Hepatocyte (in vitro differentiated cells): ENCODE measurements at regions not wholly inside any gene's neighbourhood (a gene's known extent, or its start where the extent isn't known, plus 50 kb on each side); places are given as distances from the start of the nearest gene placed in this dataset.
A peak's percentile ranks its signal among the peaks of the same experiment; 100 is the strongest.

Source experiments
- DNase-seq: peaks from one replicate; pipeline ENCODE4 v3.0.0-alpha.2; 2016; ENCODE audit warnings: low spot score
- H2AFZ ChIP-seq: fragments of 200-600 bp; sonication (generic); 2 replicates; pipeline ENCODE4 v1.6.0; 2016; ENCODE audit warnings: antibody characterized with exemption, mild to moderate bottlenecking
- H3K27ac ChIP-seq: fragments of 200-600 bp; sonication (generic); 2 replicates; pipeline ENCODE4 v1.5.1; 2016; ENCODE audit warnings: mild to moderate bottlenecking
- H3K27me3 ChIP-seq: fragments of 200-600 bp; sonication (generic); 2 replicates; pipeline ENCODE4 v1.6.1; 2016
- H3K36me3 ChIP-seq: fragments of 200-600 bp; sonication (generic); replicated peaks from 2 replicates; pipeline ENCODE4 v1.5.1; 2016; ENCODE audit warnings: low read depth; ENCODE audit not compliant: insufficient read depth
- H3K4me1 ChIP-seq: fragments of 200-600 bp; sonication (generic); 2 replicates; pipeline ENCODE4 v1.5.1; 2016; ENCODE audit warnings: mild to moderate bottlenecking, moderate library complexity; ENCODE audit not compliant: insufficient read depth
- H3K4me2 ChIP-seq: fragments of 200-600 bp; sonication (generic); 2 replicates; pipeline ENCODE4 v1.6.0; 2016
- H3K4me3 ChIP-seq: fragments of 200-600 bp; sonication (generic); 2 replicates; pipeline ENCODE4 v1.5.1; 2016; ENCODE audit warnings: mild to moderate bottlenecking
- H3K79me2 ChIP-seq: fragments of 200-600 bp; sonication (generic); 2 replicates; pipeline ENCODE4 v1.6.0; 2017; ENCODE audit warnings: mild to moderate bottlenecking
- H3K9me2 ChIP-seq: fragments of 200-600 bp; sonication (generic); replicated peaks from 2 replicates; pipeline ENCODE4 v1.6.0; 2017; ENCODE audit warnings: mild to moderate bottlenecking; ENCODE audit not compliant: insufficient read depth
- H3K9me3 ChIP-seq: fragments of 200-600 bp; sonication (generic); 2 replicates; pipeline ENCODE4 v1.5.1; 2016; ENCODE audit warnings: low read depth, mild to moderate bottlenecking
- H4K20me1 ChIP-seq: fragments of 200-600 bp; sonication (generic); 2 replicates; pipeline ENCODE4 v1.6.0; 2016; ENCODE audit warnings: mild to moderate bottlenecking; ENCODE audit not compliant: insufficient read depth, poor library complexity, severe bottlenecking
- CTCF ChIP-seq: fragments of 200-600 bp; sonication (generic); IDR thresholded peaks from 2 replicates; pipeline ENCODE4 v1.5.1; 2016; ENCODE audit warnings: antibody characterized with exemption, mild to moderate bottlenecking; ENCODE audit not compliant: poor library complexity
- EZH2 ChIP-seq: fragments of 200-600 bp; sonication (generic); IDR thresholded peaks from 2 replicates; pipeline ENCODE4 v1.6.1; 2016; ENCODE audit warnings: antibody characterized with exemption, mild to moderate bottlenecking, borderline replicate concordance
- EZH2phosphoT487 ChIP-seq: fragments of 200-600 bp; sonication (generic); IDR thresholded peaks from one replicate; pipeline ENCODE4 v1.6.1; 2018; ENCODE audit warnings: antibody characterized with exemption, mild to moderate bottlenecking, low read depth, moderate library complexity; ENCODE audit not compliant: unreplicated experiment, severe bottlenecking
- WGBS: methylation state at CpG from one replicate; pipeline ENCODE4 v1.1.6; 2016; ENCODE audit warnings: low lambda C conversion rate; ENCODE audit errors: missing lambda C conversion rate; 5-methylcytosine and 5-hydroxymethylcytosine counted together

- TF ChIP-seq EZH2: no peak
- TF ChIP-seq CTCF: no peak
- no peak for TF ChIP-seq EZH2phosphoT487
- Histone ChIP-seq H3K9me2 (no peaks in the 10 kb centered on the region), H3K36me3 (no peaks in the 10 kb centered on the region), H3K4me1 (no peaks in the 10 kb centered on the region), H3K27ac (peak overlapping the region; percentile 7), H3K4me3 (no peak overlapping the region), H3K27me3 (no peaks in the 10 kb centered on the region), H3K9me3 (no peaks in the 10 kb centered on the region), H4K20me1 (no peaks in the 10 kb centered on the region), H3K4me2 (peak overlapping the region; percentile 22), H3K79me2 (no peaks in the 10 kb centered on the region), H2AFZ (no peak overlapping the region)
- WGBS: 58% methylated on average over 6 of the region's 6 CpGs
- DNase-seq: peak; percentile 47
Observed at GRCh38 chr6:155959898-155960495, 504.4 kb upstream of the NOX3 start.

- Histone ChIP-seq H2AFZ (no peak overlapping the region), H4K20me1 (no peaks in the 10 kb centered on the region), H3K4me1 (no peaks in the 10 kb centered on the region), H3K4me2 (no peak overlapping the region), H3K9me2 (no peaks in the 10 kb centered on the region), H3K27me3 (no peaks in the 10 kb centered on the region), H3K9me3 (no peaks in the 10 kb centered on the region), H3K4me3 (no peak overlapping the region), H3K79me2 (no peaks in the 10 kb centered on the region), H3K27ac (no peak overlapping the region), H3K36me3 (no peaks in the 10 kb centered on the region)
- 90% methylated on average over 2 of the region's 2 CpGs for WGBS
- DNase-seq: peak; percentile 56
- TF ChIP-seq EZH2 (no peak), CTCF (no peak), EZH2phosphoT487 (no peak)
Observed at GRCh38 chr6:155958550-155958949, 502.9 kb upstream of the NOX3 start.

- Histone ChIP-seq H4K20me1 (no peaks in the 10 kb centered on the region), H3K9me3 (no peaks in the 10 kb centered on the region), H3K4me3 (no peak overlapping the region), H3K36me3 (no peaks in the 10 kb centered on the region), H2AFZ (no peak overlapping the region), H3K27ac (no peak overlapping the region), H3K4me1 (no peaks in the 10 kb centered on the region), H3K9me2 (no peaks in the 10 kb centered on the region), H3K4me2 (no peak overlapping the region), H3K27me3 (no peaks in the 10 kb centered on the region), H3K79me2 (no peaks in the 10 kb centered on the region)
- TF ChIP-seq CTCF (no peak), EZH2 (no peak), EZH2phosphoT487 (no peak)
- WGBS: 62% methylated on average over 6 of the region's 6 CpGs
- DNase-seq: no peak
Observed at GRCh38 chr6:155955038-155955437, 499.4 kb upstream of the NOX3 start.

GRCh38 chr6:155954149-155954548 is 498.5 kb upstream of the NOX3 start:
- H3K27me3 ChIP-seq: no peaks in the 10 kb centered on the region
- 81% methylated on average over 7 of the region's 7 CpGs for WGBS

More at GRCh38 chr6:155954149-155954548, 498.5 kb upstream of the NOX3 start:
- H2AFZ ChIP-seq: no peak overlapping the region
- no peaks in the 10 kb centered on the region for H3K4me1 ChIP-seq
- H3K79me2 ChIP-seq: no peaks in the 10 kb centered on the region
- H4K20me1 ChIP-seq: no peaks in the 10 kb centered on the region
- no peaks in the 10 kb centered on the region for H3K9me3 ChIP-seq
- no peak overlapping the region for H3K4me3 ChIP-seq
- no peak for DNase-seq
- no peak for TF ChIP-seq CTCF
- TF ChIP-seq EZH2phosphoT487: no peak
- TF ChIP-seq EZH2: no peak
- H3K36me3 ChIP-seq: no peaks in the 10 kb centered on the region
- no peak overlapping the region for H3K27ac ChIP-seq
- no peaks in the 10 kb centered on the region for H3K9me2 ChIP-seq
- H3K4me2 ChIP-seq: no peak overlapping the region
